ENCODE measurements at regions not wholly inside any gene's neighbourhood (a gene's known extent, or its start where the extent isn't known, plus 50 kb on each side); places are given as distances from the start of the nearest gene placed in this dataset.

- DNase-seq (ENCODE audit: low read depth, low spot score), result no peak
- Histone ChIP-seq H3K4me1 (ENCODE audit: control insufficient read depth, insufficient read depth, low read length) (no peaks in the 10 kb centered on the region), H3K27me3 (ENCODE audit: control insufficient read depth, insufficient read depth, low read length) (no peaks in the 10 kb centered on the region), H3K9me3 (ENCODE audit: control insufficient read depth, insufficient read depth, low read length) (no peaks in the 10 kb centered on the region), H3K27ac (ENCODE audit: low read length) (no peak overlapping the region), H3K4me3 (ENCODE audit: low read length) (no peak overlapping the region), H3K36me3 (ENCODE audit: control insufficient read depth, insufficient read depth, low read length) (no peaks in the 10 kb centered on the region)
- 100% methylated on average over 1 of the region's 1 CpG for WGBS (ENCODE audit: insufficient coverage, insufficient read length)
Measured at GRCh38 chr4:23710298-23710697, 179.5 kb downstream of the PPARGC1A start.

GRCh38 chr4:23707652-23708026 lies 182.2 kb downstream of the PPARGC1A start:
- WGBS (ENCODE audit: insufficient coverage, insufficient read length), result no CpG with 5 or more reads among the region's 2 CpGs
- Histone ChIP-seq H3K27ac (ENCODE audit: low read length) (no peak overlapping the region), H3K9me3 (ENCODE audit: control insufficient read depth, insufficient read depth, low read length) (no peaks in the 10 kb centered on the region), H3K4me1 (ENCODE audit: control insufficient read depth, insufficient read depth, low read length) (no peaks in the 10 kb centered on the region), H3K36me3 (ENCODE audit: control insufficient read depth, insufficient read depth, low read length) (no peaks in the 10 kb centered on the region), H3K4me3 (ENCODE audit: low read length) (no peak overlapping the region), H3K27me3 (ENCODE audit: control insufficient read depth, insufficient read depth, low read length) (no peaks in the 10 kb centered on the region)
- DNase-seq (ENCODE audit: low read depth, low spot score), result no peak

GRCh38 chr4:23706972-23707651 lies 182.7 kb downstream of the PPARGC1A start:
- Histone ChIP-seq H3K9me3 (ENCODE audit: control insufficient read depth, insufficient read depth, low read length) (no peaks in the 10 kb centered on the region), H3K27ac (ENCODE audit: low read length) (no peak overlapping the region), H3K27me3 (ENCODE audit: control insufficient read depth, insufficient read depth, low read length) (no peaks in the 10 kb centered on the region), H3K4me3 (ENCODE audit: low read length) (no peak overlapping the region), H3K36me3 (ENCODE audit: control insufficient read depth, insufficient read depth, low read length) (no peaks in the 10 kb centered on the region), H3K4me1 (ENCODE audit: control insufficient read depth, insufficient read depth, low read length) (no peaks in the 10 kb centered on the region)
- WGBS (ENCODE audit: insufficient coverage, insufficient read length), result no CpG with 5 or more reads among the region's 4 CpGs
- no peak for DNase-seq (ENCODE audit: low read depth, low spot score)

GRCh38 chr4:23700197-23700596 lies 189.7 kb downstream of the PPARGC1A start:
- no peaks in the 10 kb centered on the region for H3K9me3 ChIP-seq (ENCODE audit: control insufficient read depth, insufficient read depth, low read length)
- no peak overlapping the region for H3K4me3 ChIP-seq (ENCODE audit: low read length)
- no peak overlapping the region for H3K27ac ChIP-seq (ENCODE audit: low read length)
- DNase-seq (ENCODE audit: low read depth, low spot score), result no peak
- no peaks in the 10 kb centered on the region for H3K4me1 ChIP-seq (ENCODE audit: control insufficient read depth, insufficient read depth, low read length)
- no CpG with 5 or more reads among the region's 4 CpGs for WGBS (ENCODE audit: insufficient coverage, insufficient read length)
- H3K27me3 ChIP-seq (ENCODE audit: control insufficient read depth, insufficient read depth, low read length), result no peaks in the 10 kb centered on the region
- H3K36me3 ChIP-seq (ENCODE audit: control insufficient read depth, insufficient read depth, low read length), result no peaks in the 10 kb centered on the region

GRCh38 chr4:23697722-23698121 lies 192.1 kb downstream of the PPARGC1A start:
- Histone ChIP-seq H3K4me1 (ENCODE audit: control insufficient read depth, insufficient read depth, low read length) (no peaks in the 10 kb centered on the region), H3K36me3 (ENCODE audit: control insufficient read depth, insufficient read depth, low read length) (no peaks in the 10 kb centered on the region), H3K4me3 (ENCODE audit: low read length) (no peak overlapping the region), H3K27me3 (ENCODE audit: control insufficient read depth, insufficient read depth, low read length) (no peaks in the 10 kb centered on the region), H3K27ac (ENCODE audit: low read length) (no peak overlapping the region), H3K9me3 (ENCODE audit: control insufficient read depth, insufficient read depth, low read length) (no peaks in the 10 kb centered on the region)
- WGBS (ENCODE audit: insufficient coverage, insufficient read length), result no CpG with 5 or more reads among the region's 3 CpGs
- DNase-seq (ENCODE audit: low read depth, low spot score), result no peak

GRCh38 chr4:23697001-23697528 lies 192.8 kb downstream of the PPARGC1A start:
- no peaks in the 10 kb centered on the region for H3K36me3 ChIP-seq (ENCODE audit: control insufficient read depth, insufficient read depth, low read length)
- no CpG with 5 or more reads among the region's 1 CpG for WGBS (ENCODE audit: insufficient coverage, insufficient read length)
- H3K9me3 ChIP-seq (ENCODE audit: control insufficient read depth, insufficient read depth, low read length), result no peaks in the 10 kb centered on the region
- H3K4me3 ChIP-seq (ENCODE audit: low read length), result no peak overlapping the region
- no peak for DNase-seq (ENCODE audit: low read depth, low spot score)
- no peaks in the 10 kb centered on the region for H3K4me1 ChIP-seq (ENCODE audit: control insufficient read depth, insufficient read depth, low read length)
- H3K27me3 ChIP-seq (ENCODE audit: control insufficient read depth, insufficient read depth, low read length), result no peaks in the 10 kb centered on the region
- no peak overlapping the region for H3K27ac ChIP-seq (ENCODE audit: low read length)

GRCh38 chr4:23686169-23686897 lies 203.5 kb downstream of the PPARGC1A start:
- Histone ChIP-seq H3K9me3 (ENCODE audit: control insufficient read depth, insufficient read depth, low read length) (no peaks in the 10 kb centered on the region), H3K4me1 (ENCODE audit: control insufficient read depth, insufficient read depth, low read length) (peaks cover 1% of the 10 kb centered on the region; the same call in 1 of the 2 replicates), H3K27ac (ENCODE audit: low read length) (no peak overlapping the region), H3K36me3 (ENCODE audit: control insufficient read depth, insufficient read depth, low read length) (no peaks in the 10 kb centered on the region), H3K27me3 (ENCODE audit: control insufficient read depth, insufficient read depth, low read length) (no peaks in the 10 kb centered on the region), H3K4me3 (ENCODE audit: low read length) (no peak overlapping the region)
- WGBS (ENCODE audit: insufficient coverage, insufficient read length), result no CpG with 5 or more reads among the region's 3 CpGs
- no peak for DNase-seq (ENCODE audit: low read depth, low spot score)

GRCh38 chr4:23685471-23685870 lies 204.4 kb downstream of the PPARGC1A start:
- no CpG with 5 or more reads among the region's 4 CpGs for WGBS (ENCODE audit: insufficient coverage, insufficient read length)
- Histone ChIP-seq H3K27ac (ENCODE audit: low read length) (no peak overlapping the region), H3K4me3 (ENCODE audit: low read length) (no peak overlapping the region), H3K36me3 (ENCODE audit: control insufficient read depth, insufficient read depth, low read length) (no peaks in the 10 kb centered on the region), H3K27me3 (ENCODE audit: control insufficient read depth, insufficient read depth, low read length) (no peaks in the 10 kb centered on the region), H3K9me3 (ENCODE audit: control insufficient read depth, insufficient read depth, low read length) (no peaks in the 10 kb centered on the region), H3K4me1 (ENCODE audit: control insufficient read depth, insufficient read depth, low read length) (peaks cover 1% of the 10 kb centered on the region; the same call in 1 of the 2 replicates)
- no peak for DNase-seq (ENCODE audit: low read depth, low spot score)

- Histone ChIP-seq H3K27me3 (ENCODE audit: control insufficient read depth, insufficient read depth, low read length) (no peaks in the 10 kb centered on the region), H3K4me3 (ENCODE audit: low read length) (no peak overlapping the region), H3K4me1 (ENCODE audit: control insufficient read depth, insufficient read depth, low read length) (peaks cover 1% of the 10 kb centered on the region; the same call in 1 of the 2 replicates), H3K36me3 (ENCODE audit: control insufficient read depth, insufficient read depth, low read length) (no peaks in the 10 kb centered on the region), H3K27ac (ENCODE audit: low read length) (no peak overlapping the region), H3K9me3 (ENCODE audit: control insufficient read depth, insufficient read depth, low read length) (no peaks in the 10 kb centered on the region)
- no peak for DNase-seq (ENCODE audit: low read depth, low spot score)
- WGBS (ENCODE audit: insufficient coverage, insufficient read length), result no CpG with 5 or more reads among the region's 2 CpGs
Measured at GRCh38 chr4:23680671-23681518, 209.0 kb downstream of the PPARGC1A start.

- H3K4me3 ChIP-seq (ENCODE audit: low read length), result no peak overlapping the region
- no CpG with 5 or more reads among the region's 1 CpG for WGBS (ENCODE audit: insufficient coverage, insufficient read length)
- no peaks in the 10 kb centered on the region for H3K36me3 ChIP-seq (ENCODE audit: control insufficient read depth, insufficient read depth, low read length)
- no peaks in the 10 kb centered on the region for H3K9me3 ChIP-seq (ENCODE audit: control insufficient read depth, insufficient read depth, low read length)
- DNase-seq (ENCODE audit: low read depth, low spot score), result no peak
- no peaks in the 10 kb centered on the region for H3K27me3 ChIP-seq (ENCODE audit: control insufficient read depth, insufficient read depth, low read length)
- no peak overlapping the region for H3K27ac ChIP-seq (ENCODE audit: low read length)
- H3K4me1 ChIP-seq (ENCODE audit: control insufficient read depth, insufficient read depth, low read length), result no peaks in the 10 kb centered on the region
Measured at GRCh38 chr4:23674694-23675093, 215.2 kb downstream of the PPARGC1A start.

Measured in iPS DF 6.9 (cell line).